ENCODE measurements at regions not wholly inside any gene's neighbourhood (a gene's known extent, or its start where the extent isn't known, plus 50 kb on each side); places are given as distances from the start of the nearest gene placed in this dataset.

GRCh38 chr18:78785706-78786105, 193.9 kb upstream of the SALL3 start:
- no peak for TF ChIP-seq SMC3 (conservative IDR thresholded peaks at IDR 0.05; ENCODE audit: poor library complexity)
- TF ChIP-seq RAD21 (conservative IDR thresholded peaks at IDR 0.05): no peak
- no peak for TF ChIP-seq POLR2AphosphoS5 (IDR thresholded peaks at IDR 0.05)
- no peak for TF ChIP-seq TAF1 (IDR thresholded peaks at IDR 0.05; ENCODE audit: low read depth)
- TF ChIP-seq, protein P1, sequence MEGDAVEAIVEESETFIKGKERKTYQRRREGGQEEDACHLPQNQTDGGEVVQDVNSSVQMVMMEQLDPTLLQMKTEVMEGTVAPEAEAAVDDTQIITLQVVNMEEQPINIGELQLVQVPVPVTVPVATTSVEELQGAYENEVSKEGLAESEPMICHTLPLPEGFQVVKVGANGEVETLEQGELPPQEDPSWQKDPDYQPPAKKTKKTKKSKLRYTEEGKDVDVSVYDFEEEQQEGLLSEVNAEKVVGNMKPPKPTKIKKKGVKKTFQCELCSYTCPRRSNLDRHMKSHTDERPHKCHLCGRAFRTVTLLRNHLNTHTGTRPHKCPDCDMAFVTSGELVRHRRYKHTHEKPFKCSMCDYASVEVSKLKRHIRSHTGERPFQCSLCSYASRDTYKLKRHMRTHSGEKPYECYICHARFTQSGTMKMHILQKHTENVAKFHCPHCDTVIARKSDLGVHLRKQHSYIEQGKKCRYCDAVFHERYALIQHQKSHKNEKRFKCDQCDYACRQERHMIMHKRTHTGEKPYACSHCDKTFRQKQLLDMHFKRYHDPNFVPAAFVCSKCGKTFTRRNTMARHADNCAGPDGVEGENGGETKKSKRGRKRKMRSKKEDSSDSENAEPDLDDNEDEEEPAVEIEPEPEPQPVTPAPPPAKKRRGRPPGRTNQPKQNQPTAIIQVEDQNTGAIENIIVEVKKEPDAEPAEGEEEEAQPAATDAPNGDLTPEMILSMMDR (IDR thresholded peaks at IDR 0.05; ENCODE audit: poor library complexity, severe bottlenecking): no peak
- TF ChIP-seq MXI1 (conservative IDR thresholded peaks at IDR 0.05; ENCODE audit: poor library complexity, severe bottlenecking): no peak
